CD4-positive, alpha-beta memory T cell (primary cell): ENCODE measurements at regions not wholly inside any gene's neighbourhood (a gene's known extent, or its start where the extent isn't known, plus 50 kb on each side); places are given as distances from the start of the nearest gene placed in this dataset.

Experiments used
- CTCF ChIA-PET: fragments of 350-600 bp; sonication (Branson Sonifier 250); formaldehyde crosslinking; loops from one replicate; lab custom pipeline; 2021; ENCODE audit warnings: inconsistent platforms; ENCODE audit not compliant: partially characterized antibody; lab: Charles Lee
- POLR2A ChIA-PET: fragments of 350-600 bp; sonication (Branson Sonifier 250); formaldehyde crosslinking; loops from one replicate; lab custom pipeline; 2021; ENCODE audit not compliant: partially characterized antibody; lab: Charles Lee
- DNase-seq, 5 donors: peaks; one replicate each; pipeline versions ENCODE4 v3.0.0 to v3.0.0-alpha.2; 2020 to 2022; ENCODE audit warnings: mixed read lengths in 1 of 5
- H3K27ac ChIP-seq: one replicate; pipeline ENCODE4 v1.7.0; 2013; ENCODE audit warnings: low read depth, low read length
- H3K27me3 ChIP-seq: 2 replicates; pipeline ENCODE4 v1.7.0; 2013; ENCODE audit warnings: mild to moderate bottlenecking, low read length, moderate library complexity; ENCODE audit not compliant: insufficient read depth
- H3K36me3 ChIP-seq: 2 replicates; pipeline ENCODE4 v1.7.0; 2013; ENCODE audit warnings: mild to moderate bottlenecking, low read length, moderate library complexity; ENCODE audit not compliant: insufficient read depth
- H3K4me1 ChIP-seq: 2 replicates; pipeline ENCODE4 v1.7.0; 2013; ENCODE audit warnings: mild to moderate bottlenecking, low read length, moderate library complexity; ENCODE audit not compliant: insufficient read depth
- H3K4me3 ChIP-seq, 2 donors: one replicate each; pipeline ENCODE4 v1.7.0; 2013; ENCODE audit warnings: low read length in 2 of 2, mild to moderate bottlenecking in 1 of 2
- H3K9me3 ChIP-seq, 2 donors: one replicate each; pipeline ENCODE4 v1.7.0; 2013; ENCODE audit warnings: low read length in 2 of 2, control low read depth in 1 of 2; ENCODE audit not compliant: control insufficient read depth in 1 of 2
- H3K27ac Mint-ChIP-seq, 7 donors: one replicate each; pipeline ENCODE4 v1.8.0; 2020 to 2021; ENCODE audit warnings: mixed read lengths in 7 of 7, mild to moderate bottlenecking in 6 of 7, inconsistent platforms in 3 of 7, moderate library complexity in 3 of 7
- H3K27me3 Mint-ChIP-seq, 2 donors: one replicate each; pipeline ENCODE4 v1.8.0; 2020 to 2021; ENCODE audit warnings: mixed read lengths in 2 of 2
- H3K36me3 Mint-ChIP-seq, 2 donors: one replicate each; pipeline ENCODE4 v1.8.0; 2020 to 2021; ENCODE audit warnings: mixed read lengths in 2 of 2, inconsistent platforms in 1 of 2, mild to moderate bottlenecking in 1 of 2
- H3K4me1 Mint-ChIP-seq, 4 donors: one replicate each; pipeline ENCODE4 v1.8.0; 2020 to 2021; ENCODE audit warnings: mixed read lengths in 4 of 4, mild to moderate bottlenecking in 1 of 4
- H3K4me3 Mint-ChIP-seq, 8 donors: one replicate each; pipeline ENCODE4 v1.8.0; 2020 to 2021; ENCODE audit warnings: mixed read lengths in 8 of 8, mild to moderate bottlenecking in 7 of 8, moderate library complexity in 6 of 8, inconsistent platforms in 3 of 8
- H3K9me3 Mint-ChIP-seq, 8 donors: one replicate each; pipeline ENCODE4 v1.8.0; 2020 to 2021; ENCODE audit warnings: mixed read lengths in 8 of 8, mild to moderate bottlenecking in 5 of 8, inconsistent platforms in 3 of 8, moderate library complexity in 1 of 8
- intact Hi-C: fragments of 100-400 bp; cut with micrococcal nuclease; formaldehyde crosslinking; loops from one replicate; pipeline ENCODE4 v1.15.1; 2023

DNA sequence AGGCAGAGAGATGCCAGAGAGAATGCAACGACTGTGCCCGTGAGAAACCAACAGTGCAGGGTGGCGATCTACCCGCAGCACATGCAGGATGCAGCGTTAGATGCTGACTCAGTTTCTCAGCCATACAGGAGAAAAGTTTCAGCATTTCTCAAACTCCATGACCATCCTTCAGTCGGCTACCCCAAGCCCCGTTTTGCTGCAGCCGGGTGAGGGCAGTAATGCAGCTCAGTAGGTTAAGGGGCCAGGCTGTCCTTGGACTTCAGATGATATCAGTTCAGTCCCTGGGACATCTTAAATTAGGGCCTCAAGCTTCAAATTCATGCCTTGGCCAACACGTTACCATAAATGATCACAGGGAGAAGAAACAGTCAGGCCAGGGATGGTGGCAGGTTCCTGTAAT lies 125.5 kb downstream of the PALM2AKAP2 start:
- CTCF ChIA-PET = interaction anchor here (1.5 to 10.1 kb wide), 6 partner anchors 63 to 313 kb away, joined by 5 to 262 read pairs (median 22); no protein-coding TSS in a partner anchor
- peaks cover 0 to 1% (median 0%) of the 10 kb centered on the region in 8 donors for H3K9me3 Mint-ChIP-seq
- Histone ChIP-seq H3K27me3 (no peaks in the 10 kb centered on the region), H3K4me1 (no peaks in the 10 kb centered on the region), H3K9me3 (no peaks in the 10 kb centered on the region), H3K36me3 (no peaks in the 10 kb centered on the region), H3K27ac (no peak overlapping the region), H3K4me3 (no peak overlapping the region)
- H3K4me1 Mint-ChIP-seq = peaks cover 0 to 5% (median 0%) of the 10 kb centered on the region in 4 donors
- DNase-seq = no peak
- POLR2A ChIA-PET = no interaction called here
- H3K36me3 Mint-ChIP-seq = no peaks in the 10 kb centered on the region
- intact Hi-C loops = no loop called here
- H3K4me3 Mint-ChIP-seq = no peak overlapping the region
- H3K27me3 Mint-ChIP-seq = peaks cover 0 to 4% of the 10 kb centered on the region in 2 donors
- no peak overlapping the region for H3K27ac Mint-ChIP-seq

DNA sequence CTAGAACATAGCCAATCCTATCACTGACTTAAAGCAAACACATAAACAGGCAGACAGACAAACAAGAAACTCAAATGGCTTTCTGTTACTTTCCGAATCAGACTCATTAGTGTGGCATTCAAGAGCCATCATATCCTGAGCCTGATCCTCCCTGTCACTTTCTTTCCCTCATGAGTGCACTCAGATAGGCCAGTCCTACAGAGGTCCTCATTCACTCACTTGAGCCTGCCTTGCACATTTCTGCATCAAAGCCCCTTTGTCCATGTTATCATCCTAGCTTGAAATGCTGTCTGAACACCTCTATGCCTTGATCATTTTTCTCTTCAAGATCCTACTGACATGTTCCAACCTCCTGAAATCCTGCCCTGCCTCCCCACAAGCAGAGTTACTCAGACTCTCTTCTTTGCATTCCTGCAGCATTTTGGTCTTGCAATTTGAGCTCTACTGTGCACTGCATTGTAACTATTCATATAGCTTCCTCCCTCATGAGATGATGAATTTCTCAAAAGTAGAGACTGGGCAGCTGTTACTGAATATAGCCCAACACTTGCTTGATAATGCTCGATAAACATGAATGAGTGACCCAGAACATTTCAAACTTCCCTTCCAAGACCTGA lies 126.9 kb downstream of the PALM2AKAP2 start:
- no peaks in the 10 kb centered on the region for H3K27me3 ChIP-seq
- Mint-ChIP-seq H3K27me3 (peaks cover 0 to 4% of the 10 kb centered on the region in 2 donors), H3K4me3 (no peak overlapping the region), H3K4me1 (peaks cover 0 to 5% (median 0%) of the 10 kb centered on the region in 4 donors), H3K36me3 (no peaks in the 10 kb centered on the region), H3K27ac (no peak overlapping the region), H3K9me3 (peaks cover 0 to 1% (median 0%) of the 10 kb centered on the region in 8 donors)
- POLR2A ChIA-PET = no interaction called here
- no peaks in the 10 kb centered on the region for H3K4me1 ChIP-seq
- CTCF ChIA-PET = interaction anchor here (0.6 to 10.1 kb wide), 5 partner anchors 125 to 244 kb away, joined by 3 to 262 read pairs (median 5); no protein-coding TSS in a partner anchor
- H3K4me3 ChIP-seq = no peak overlapping the region
- no peaks in the 10 kb centered on the region for H3K9me3 ChIP-seq
- intact Hi-C loops = no loop called here
- DNase-seq = no peak
- H3K27ac ChIP-seq = no peak overlapping the region
- H3K36me3 ChIP-seq = no peaks in the 10 kb centered on the region

DNA sequence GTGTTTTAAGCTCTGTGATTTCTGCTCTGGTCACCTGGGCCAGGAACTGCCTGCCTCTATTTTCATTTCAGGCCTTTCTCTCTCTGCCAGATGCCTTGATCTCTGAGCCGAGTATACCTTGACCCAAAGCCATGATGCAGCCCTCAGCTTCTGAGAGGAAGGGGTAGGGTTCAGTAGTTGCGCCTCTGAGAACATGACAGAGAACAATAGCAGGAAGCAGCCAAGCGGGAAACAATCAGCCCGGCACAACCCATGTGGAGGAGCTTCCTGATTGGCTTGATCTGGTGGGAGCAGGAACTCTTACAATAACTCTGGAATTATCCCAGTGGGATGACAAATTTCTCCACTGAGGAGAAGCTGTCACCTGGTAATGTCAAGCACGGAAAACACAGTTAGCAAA lies 127.4 kb downstream of the PALM2AKAP2 start:
- H3K4me1 Mint-ChIP-seq = peaks cover 0 to 5% (median 0%) of the 10 kb centered on the region in 4 donors
- no peaks in the 10 kb centered on the region for H3K36me3 ChIP-seq
- POLR2A ChIA-PET = no interaction called here
- peaks cover 0 to 1% (median 0%) of the 10 kb centered on the region in 8 donors for H3K9me3 Mint-ChIP-seq
- CTCF ChIA-PET = interaction anchor here (0.6 to 10.1 kb wide), 6 partner anchors 12 to 243 kb away, joined by 3 to 262 read pairs (median 4); no protein-coding TSS in a partner anchor
- H3K4me1 ChIP-seq = no peaks in the 10 kb centered on the region
- no peaks in the 10 kb centered on the region for H3K36me3 Mint-ChIP-seq
- no peak overlapping the region for H3K27ac Mint-ChIP-seq
- intact Hi-C loops = no loop called here
- no peaks in the 10 kb centered on the region for H3K27me3 ChIP-seq
- H3K27ac ChIP-seq = no peak overlapping the region
- H3K4me3 ChIP-seq = no peak overlapping the region
- no peak overlapping the region for H3K4me3 Mint-ChIP-seq
- H3K27me3 Mint-ChIP-seq = peaks cover 0 to 4% of the 10 kb centered on the region in 2 donors
- DNase-seq = no peak
- H3K9me3 ChIP-seq = no peaks in the 10 kb centered on the region

DNA sequence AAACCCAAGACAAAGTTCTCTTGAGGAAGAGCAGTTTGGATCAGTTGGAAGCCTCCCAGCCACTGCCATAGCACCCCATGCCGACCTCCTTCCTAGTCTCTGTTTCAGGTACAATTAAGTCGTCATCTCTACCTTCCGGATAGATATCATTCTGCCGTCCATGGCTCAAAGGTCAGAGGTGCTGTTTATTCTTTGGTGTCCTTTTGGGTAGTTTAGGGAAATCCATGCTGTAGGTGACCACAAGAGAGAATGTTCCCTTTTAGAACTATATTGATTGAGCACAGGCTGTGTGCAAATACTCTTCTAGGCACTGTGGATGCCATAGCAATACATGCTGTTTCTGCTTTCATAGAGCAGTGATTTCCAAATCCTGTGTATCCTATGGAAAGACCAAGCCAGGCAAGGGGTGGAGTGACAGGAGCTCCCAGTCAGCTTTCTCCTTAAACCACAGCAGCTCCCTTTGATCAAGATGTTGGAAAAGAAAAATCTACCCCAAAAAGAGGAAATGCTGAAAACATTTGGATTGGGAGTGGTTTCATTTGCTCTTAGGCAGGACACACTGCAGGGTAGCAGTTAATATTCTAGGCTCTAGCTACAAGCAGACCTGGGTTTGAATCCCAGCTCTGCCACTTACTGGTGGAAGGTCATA lies 127.9 kb downstream of the PALM2AKAP2 start:
- Mint-ChIP-seq H3K4me3 (no peak overlapping the region), H3K36me3 (no peaks in the 10 kb centered on the region), H3K9me3 (peaks cover 0 to 1% (median 0%) of the 10 kb centered on the region in 8 donors), H3K27ac (no peak overlapping the region), H3K27me3 (peaks cover 0 to 4% of the 10 kb centered on the region in 2 donors), H3K4me1 (peaks cover 0 to 5% (median 0%) of the 10 kb centered on the region in 4 donors)
- no peaks in the 10 kb centered on the region for H3K36me3 ChIP-seq
- H3K4me1 ChIP-seq = no peaks in the 10 kb centered on the region
- intact Hi-C loops = no loop called here
- no peak overlapping the region for H3K4me3 ChIP-seq
- no peak overlapping the region for H3K27ac ChIP-seq
- DNase-seq = no peak
- H3K9me3 ChIP-seq = no peaks in the 10 kb centered on the region
- ChIA-PET POLR2A (no interaction called here), CTCF (interaction anchor here (0.6 to 10.1 kb wide), 6 partner anchors 11 to 284 kb away, joined by 3 to 262 read pairs (median 4); no protein-coding TSS in a partner anchor)
- no peaks in the 10 kb centered on the region for H3K27me3 ChIP-seq

DNA sequence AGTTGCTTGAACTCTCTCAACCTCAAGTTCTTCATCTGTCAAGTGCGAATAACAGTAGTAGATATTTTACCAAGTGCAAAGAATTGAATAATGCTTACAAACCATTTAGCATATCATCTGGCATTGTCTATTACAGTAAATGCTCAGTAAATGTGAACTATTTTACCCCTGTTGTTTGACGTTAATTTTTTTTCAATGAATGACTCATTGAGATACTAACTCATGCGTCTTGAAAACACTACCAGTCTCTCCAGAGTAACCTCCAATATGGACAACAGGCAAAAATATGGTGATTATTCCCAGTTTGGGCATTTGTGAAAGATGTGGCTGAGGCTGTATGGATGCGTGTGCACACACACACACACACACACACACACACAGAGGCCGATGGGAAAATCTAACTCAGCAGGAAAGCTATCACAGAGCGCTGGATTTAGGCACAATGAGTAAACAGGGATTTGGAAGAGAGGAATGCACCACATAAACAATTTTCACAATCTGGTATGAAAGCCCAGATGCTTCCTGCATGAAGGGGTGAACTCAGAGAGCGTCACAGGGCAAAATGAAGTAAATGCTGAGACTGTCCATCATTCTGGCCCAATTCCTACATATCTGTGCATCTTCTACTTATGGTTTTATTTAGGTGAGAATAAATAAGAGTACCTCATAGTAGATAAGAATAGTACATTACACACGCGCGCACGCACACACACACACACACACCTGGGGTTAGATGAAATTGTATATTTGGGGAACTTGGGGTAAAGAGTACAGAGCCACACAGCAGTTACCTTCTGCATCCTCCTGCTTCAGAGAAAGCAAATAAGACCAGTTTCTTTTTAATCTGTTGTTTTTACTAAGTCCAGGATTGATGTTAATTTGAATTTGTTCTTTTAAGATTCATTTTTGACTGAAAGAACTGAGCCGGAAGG lies 128.7 kb downstream of the PALM2AKAP2 start:
- H3K9me3 ChIP-seq = no peaks in the 10 kb centered on the region
- peaks cover 0 to 4% of the 10 kb centered on the region in 2 donors for H3K27me3 Mint-ChIP-seq
- H3K27ac Mint-ChIP-seq = no peak overlapping the region
- H3K4me1 Mint-ChIP-seq = peaks cover 0 to 2% (median 0%) of the 10 kb centered on the region in 4 donors
- intact Hi-C loops = no loop called here
- H3K4me3 ChIP-seq = no peak overlapping the region
- no peaks in the 10 kb centered on the region for H3K4me1 ChIP-seq
- ChIA-PET CTCF (interaction anchor here (0.6 to 10.1 kb wide), 2 partner anchors 151 to 284 kb away, joined by 4 to 262 read pairs; no protein-coding TSS in a partner anchor), POLR2A (no interaction called here)
- no peaks in the 10 kb centered on the region for H3K27me3 ChIP-seq
- no peaks in the 10 kb centered on the region for H3K36me3 Mint-ChIP-seq
- DNase-seq = no peak
- no peak overlapping the region for H3K4me3 Mint-ChIP-seq
- H3K36me3 ChIP-seq = no peaks in the 10 kb centered on the region
- peaks cover 0 to 1% (median 0%) of the 10 kb centered on the region in 8 donors for H3K9me3 Mint-ChIP-seq
- no peak overlapping the region for H3K27ac ChIP-seq

DNA sequence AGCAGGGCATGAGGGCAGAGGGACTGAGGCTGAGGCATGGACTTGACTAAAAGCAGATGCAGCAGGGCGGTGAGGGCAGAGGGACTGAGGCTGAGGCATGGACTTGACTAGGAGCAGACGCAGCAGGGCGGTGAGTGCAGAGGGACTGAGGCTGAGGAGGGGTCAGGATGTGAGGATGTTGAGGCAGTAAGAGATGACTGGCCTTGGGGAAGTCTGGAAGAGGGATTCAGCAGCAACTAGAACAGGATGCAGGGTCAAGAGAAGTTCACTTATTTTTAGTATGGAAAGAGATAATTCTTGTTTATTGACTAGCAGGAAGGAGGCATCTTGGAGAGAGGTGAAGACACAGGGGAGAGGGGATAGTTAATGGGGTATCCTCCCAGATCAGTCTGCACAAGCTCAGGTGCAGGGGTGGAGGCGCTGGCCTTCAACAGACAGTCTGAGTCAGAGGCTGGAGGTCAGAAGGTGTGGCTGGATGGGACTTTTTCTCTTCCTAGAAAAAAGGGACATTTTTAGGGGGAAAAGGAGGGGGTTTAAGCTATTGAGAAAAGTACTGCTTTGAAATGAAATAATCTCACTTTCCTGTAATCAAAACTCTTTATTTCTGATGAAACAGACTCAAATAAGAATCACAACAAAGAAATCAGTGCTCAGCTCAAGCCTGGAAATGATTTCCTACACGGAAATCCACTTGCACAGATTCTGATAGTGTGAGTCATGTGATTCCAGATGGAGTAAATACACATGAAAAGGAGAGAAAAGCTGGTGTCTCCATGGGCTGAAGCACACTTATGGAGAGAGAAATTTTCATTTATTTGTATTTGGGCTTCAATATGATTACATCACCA lies 130.9 kb downstream of the PALM2AKAP2 start:
- POLR2A ChIA-PET = no interaction called here
- DNase-seq = no peak
- Mint-ChIP-seq H3K4me3 (no peak overlapping the region), H3K4me1 (peaks cover 0 to 2% (median 0%) of the 10 kb centered on the region in 4 donors), H3K36me3 (no peaks in the 10 kb centered on the region), H3K27ac (no peak overlapping the region), H3K27me3 (peaks cover 0 to 4% of the 10 kb centered on the region in 2 donors), H3K9me3 (peaks cover 0 to 1% (median 0%) of the 10 kb centered on the region in 8 donors)
- Histone ChIP-seq H3K27ac (no peak overlapping the region), H3K27me3 (no peaks in the 10 kb centered on the region), H3K4me1 (no peaks in the 10 kb centered on the region), H3K9me3 (no peaks in the 10 kb centered on the region), H3K36me3 (no peaks in the 10 kb centered on the region), H3K4me3 (no peak overlapping the region)
- intact Hi-C loops = no loop called here
- CTCF ChIA-PET = interaction anchor here (0.9 to 1.0 kb wide), 2 partner anchors 11 to 146 kb away, joined by 3 to 4 read pairs; no protein-coding TSS in a partner anchor
